SK-N-SH (cell line): ENCODE measurements at regions not wholly inside any gene's neighbourhood (a gene's known extent, or its start where the extent isn't known, plus 50 kb on each side); places are given as distances from the start of the nearest gene placed in this dataset.

Experiments used
- MXI1 ChIP-seq: IDR thresholded peaks from 2 replicates; pipeline ENCODE4 v1.6.1; 2012; ENCODE audit warnings: mild to moderate bottlenecking, low read depth, low read length, improper control_type of control experiment
- NRF1 ChIP-seq: IDR thresholded peaks from 2 replicates; pipeline ENCODE4 v1.6.1; 2012; ENCODE audit warnings: low read depth, mild to moderate bottlenecking, low read length
- TEAD4 ChIP-seq: IDR thresholded peaks from 2 replicates; pipeline ENCODE4 v1.4.0; 2012; ENCODE audit warnings: mild to moderate bottlenecking, borderline replicate concordance; ENCODE audit not compliant: insufficient read depth
- YY1 ChIP-seq: IDR thresholded peaks from 2 replicates; pipeline ENCODE4 v1.4.0; 2012; ENCODE audit warnings: low read depth, mild to moderate bottlenecking
- TF ChIP-seq, protein P1 (sequence below): fragments of 150-350 bp; IDR thresholded peaks from 2 replicates; pipeline ENCODE4 v1.6.1; 2017; ENCODE audit warnings: antibody characterized with exemption, low read length, low read depth, borderline replicate concordance
- TF ChIP-seq, protein P2 (sequence below): fragments of 200-600 bp; sonication (generic); IDR thresholded peaks from 2 replicates; pipeline ENCODE4 v1.6.1; 2017; ENCODE audit warnings: antibody characterized with exemption, mild to moderate bottlenecking, moderate library complexity
- TF ChIP-seq, protein P3 (sequence below): fragments of 150-350 bp; IDR thresholded peaks from 2 replicates; pipeline ENCODE4 v1.6.1; 2016; ENCODE audit warnings: mild to moderate bottlenecking, low read depth, low read length

DNA sequence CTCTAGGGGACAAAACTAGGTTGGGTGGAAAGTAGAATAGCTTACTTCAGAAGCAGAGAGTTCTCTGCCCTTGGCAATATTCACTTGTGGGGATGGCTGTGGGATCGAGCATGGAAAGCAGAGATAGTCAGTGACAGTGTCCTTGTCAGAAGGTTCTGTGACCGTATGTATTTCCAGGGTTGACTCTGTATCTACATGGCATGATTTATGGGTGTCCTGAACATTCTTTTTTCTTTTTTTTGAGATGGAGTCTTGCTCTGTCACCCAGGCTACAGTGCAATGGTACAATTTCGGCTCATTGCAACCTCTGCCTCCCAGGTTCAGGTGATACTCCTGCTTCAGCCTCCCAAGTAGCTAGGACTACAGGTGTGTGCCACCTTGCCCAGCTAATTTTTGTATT lies 77.4 kb upstream of the LHFPL2 start:
- TF ChIP-seq TEAD4, result no peak
- TF ChIP-seq, protein P1, sequence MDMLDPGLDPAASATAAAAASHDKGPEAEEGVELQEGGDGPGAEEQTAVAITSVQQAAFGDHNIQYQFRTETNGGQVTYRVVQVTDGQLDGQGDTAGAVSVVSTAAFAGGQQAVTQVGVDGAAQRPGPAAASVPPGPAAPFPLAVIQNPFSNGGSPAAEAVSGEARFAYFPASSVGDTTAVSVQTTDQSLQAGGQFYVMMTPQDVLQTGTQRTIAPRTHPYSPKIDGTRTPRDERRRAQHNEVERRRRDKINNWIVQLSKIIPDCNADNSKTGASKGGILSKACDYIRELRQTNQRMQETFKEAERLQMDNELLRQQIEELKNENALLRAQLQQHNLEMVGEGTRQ, result no peak
- no peak for TF ChIP-seq MXI1
- TF ChIP-seq, protein P2, sequence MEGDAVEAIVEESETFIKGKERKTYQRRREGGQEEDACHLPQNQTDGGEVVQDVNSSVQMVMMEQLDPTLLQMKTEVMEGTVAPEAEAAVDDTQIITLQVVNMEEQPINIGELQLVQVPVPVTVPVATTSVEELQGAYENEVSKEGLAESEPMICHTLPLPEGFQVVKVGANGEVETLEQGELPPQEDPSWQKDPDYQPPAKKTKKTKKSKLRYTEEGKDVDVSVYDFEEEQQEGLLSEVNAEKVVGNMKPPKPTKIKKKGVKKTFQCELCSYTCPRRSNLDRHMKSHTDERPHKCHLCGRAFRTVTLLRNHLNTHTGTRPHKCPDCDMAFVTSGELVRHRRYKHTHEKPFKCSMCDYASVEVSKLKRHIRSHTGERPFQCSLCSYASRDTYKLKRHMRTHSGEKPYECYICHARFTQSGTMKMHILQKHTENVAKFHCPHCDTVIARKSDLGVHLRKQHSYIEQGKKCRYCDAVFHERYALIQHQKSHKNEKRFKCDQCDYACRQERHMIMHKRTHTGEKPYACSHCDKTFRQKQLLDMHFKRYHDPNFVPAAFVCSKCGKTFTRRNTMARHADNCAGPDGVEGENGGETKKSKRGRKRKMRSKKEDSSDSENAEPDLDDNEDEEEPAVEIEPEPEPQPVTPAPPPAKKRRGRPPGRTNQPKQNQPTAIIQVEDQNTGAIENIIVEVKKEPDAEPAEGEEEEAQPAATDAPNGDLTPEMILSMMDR, result no peak
- TF ChIP-seq YY1, result no peak
- TF ChIP-seq NRF1, result no peak
- TF ChIP-seq, protein P3, sequence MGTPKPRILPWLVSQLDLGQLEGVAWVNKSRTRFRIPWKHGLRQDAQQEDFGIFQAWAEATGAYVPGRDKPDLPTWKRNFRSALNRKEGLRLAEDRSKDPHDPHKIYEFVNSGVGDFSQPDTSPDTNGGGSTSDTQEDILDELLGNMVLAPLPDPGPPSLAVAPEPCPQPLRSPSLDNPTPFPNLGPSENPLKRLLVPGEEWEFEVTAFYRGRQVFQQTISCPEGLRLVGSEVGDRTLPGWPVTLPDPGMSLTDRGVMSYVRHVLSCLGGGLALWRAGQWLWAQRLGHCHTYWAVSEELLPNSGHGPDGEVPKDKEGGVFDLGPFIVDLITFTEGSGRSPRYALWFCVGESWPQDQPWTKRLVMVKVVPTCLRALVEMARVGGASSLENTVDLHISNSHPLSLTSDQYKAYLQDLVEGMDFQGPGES, result no peak
